B cell (primary cell): ENCODE measurements at regions not wholly inside any gene's neighbourhood (a gene's known extent, or its start where the extent isn't known, plus 50 kb on each side); places are given as distances from the start of the nearest gene placed in this dataset.

Experiments used
- ATAC-seq: fragments of 200-7000 bp; cut with Tn5 transposase; one replicate; pipeline ENCODE4 v1.10.0; 2021; ENCODE audit warnings: low read depth, mild to moderate bottlenecking, moderate number of reproducible peaks, moderate library complexity
- CTCF ChIA-PET: fragments of 350-600 bp; sonication (Branson Sonifier 250); formaldehyde crosslinking; loops from one replicate; lab custom pipeline; 2021; ENCODE audit warnings: antibody characterized with exemption, inconsistent platforms; lab: Charles Lee
- POLR2A ChIA-PET: fragments of 350-600 bp; sonication (Branson Sonifier 250); formaldehyde crosslinking; loops from one replicate; lab custom pipeline; 2021; ENCODE audit warnings: antibody characterized with exemption; lab: Charles Lee
- DNase-seq: peaks from one replicate; pipeline ENCODE4 v3.0.0; 2013
- H2AFZ ChIP-seq: 2 replicates; pipeline ENCODE4 v1.6.1; 2012; ENCODE audit warnings: mild to moderate bottlenecking, low read depth, low read length; ENCODE audit not compliant: insufficient read depth, poor library complexity, severe bottlenecking
- H3K27ac ChIP-seq, 2 donors: 1 replicate in 1 of 2; 2 replicates in 1 of 2; pipeline ENCODE4 v1.5.1; 2012 to 2013; ENCODE audit warnings: low read length in 2 of 2, mild to moderate bottlenecking in 2 of 2, moderate library complexity in 1 of 2
- H3K27me3 ChIP-seq, 4 experiments: fragments of 200-600 bp in 1 of 4; sonication (generic) in 1 of 4; replicated peaks in 1 of 4; 1 replicate in 2 of 4; 2 replicates in 2 of 4; pipeline versions ENCODE4 v1.6.1 to v1.7.0; 2013 to 2016; ENCODE audit warnings: low read length in 3 of 4, mild to moderate bottlenecking in 2 of 4, mixed read lengths in 1 of 4, moderate library complexity in 1 of 4; ENCODE audit not compliant: insufficient read depth in 4 of 4, control insufficient read depth in 3 of 4; ENCODE audit errors: control extremely low read depth in 1 of 4
- H3K36me3 ChIP-seq, 2 experiments: replicated peaks in 1 of 2; 1 replicate in 1 of 2; 2 replicates in 1 of 2; pipeline versions ENCODE4 v1.6.1 to v1.7.1; 2013; ENCODE audit warnings: low read length in 1 of 2; ENCODE audit not compliant: insufficient read depth in 2 of 2, control insufficient read depth in 1 of 2; ENCODE audit errors: control extremely low read depth in 1 of 2, extremely low read depth in 1 of 2
- H3K4me1 ChIP-seq, 2 donors: fragments of 200-600 bp in 1 of 2; sonication (generic) in 1 of 2; 1 replicate in 1 of 2; 2 replicates in 1 of 2; pipeline versions ENCODE4 v1.5.1 to v1.6.1; 2013 to 2017; ENCODE audit warnings: low read length in 2 of 2; ENCODE audit not compliant: control insufficient read depth in 2 of 2, insufficient read depth in 2 of 2
- H3K4me2 ChIP-seq: replicated peaks from 2 replicates; pipeline ENCODE3; 2012; ENCODE audit warnings: mild to moderate bottlenecking, low read depth, low read length; ENCODE audit not compliant: poor library complexity, severe bottlenecking
- H3K4me3 ChIP-seq, 5 experiments: fragments of 200-600 bp in 1 of 5; sonication (generic) in 1 of 5; 1 replicate in 3 of 5; 2 replicates in 2 of 5; pipeline versions ENCODE4 v1.5.1 to v1.7.0; 2011 to 2016; ENCODE audit warnings: low read length in 4 of 5, mild to moderate bottlenecking in 4 of 5, low read depth in 2 of 5, control low read depth in 1 of 5, moderate library complexity in 1 of 5; ENCODE audit not compliant: insufficient read depth in 1 of 5; ENCODE audit errors: control extremely low read depth in 1 of 5, extremely low read depth in 1 of 5
- H3K79me2 ChIP-seq: fragments of 200-600 bp; sonication (generic); one replicate; pipeline ENCODE4 v1.6.0; 2016; ENCODE audit warnings: low read length; ENCODE audit not compliant: control insufficient read depth, insufficient read depth
- H3K9ac ChIP-seq: fragments of 200-600 bp; sonication (generic); 2 replicates; pipeline ENCODE4 v1.6.1; 2017; ENCODE audit warnings: mild to moderate bottlenecking, low read length, moderate library complexity
- H3K9me3 ChIP-seq, 3 donors: one replicate each; pipeline versions ENCODE4 v1.6.1 to v1.7.1; 2013; ENCODE audit warnings: low read length in 2 of 3; ENCODE audit not compliant: control insufficient read depth in 2 of 3, insufficient read depth in 1 of 3; ENCODE audit errors: control extremely low read depth in 1 of 3
- H4K20me1 ChIP-seq: 2 replicates; pipeline ENCODE4 v1.6.0; 2012; ENCODE audit warnings: mild to moderate bottlenecking, low read length; ENCODE audit not compliant: insufficient read depth, control insufficient read depth, poor library complexity, severe bottlenecking
- H3K27ac Mint-ChIP-seq: one replicate; pipeline ENCODE4 v1.8.0; 2021; ENCODE audit warnings: mixed read lengths
- H3K27me3 Mint-ChIP-seq: one replicate; pipeline ENCODE4 v1.8.0; 2021; ENCODE audit warnings: mixed read lengths
- H3K4me1 Mint-ChIP-seq: one replicate; pipeline ENCODE4 v1.8.0; 2021; ENCODE audit warnings: mixed read lengths
- H3K4me3 Mint-ChIP-seq: one replicate; pipeline ENCODE4 v1.8.0; 2021; ENCODE audit warnings: mixed read lengths
- H3K9me3 Mint-ChIP-seq: one replicate; pipeline ENCODE4 v1.8.0; 2022; ENCODE audit warnings: mixed read lengths; ENCODE audit not compliant: insufficient read depth
- CTCF ChIP-seq: fragments of 200-600 bp; IDR thresholded peaks from one replicate; pipeline ENCODE4 v1.8.0; 2022; ENCODE audit warnings: antibody characterized with exemption, mild to moderate bottlenecking
- EZH2 ChIP-seq: IDR thresholded peaks from 2 replicates; pipeline ENCODE4 v1.6.1; 2012; ENCODE audit warnings: borderline replicate concordance, low read depth, mild to moderate bottlenecking, moderate library complexity, low read length; ENCODE audit not compliant: insufficient read depth, poor library complexity, severe bottlenecking
- WGBS: methylation state at CpG from one replicate; pipeline ENCODE4 v1.1.5; 2013; ENCODE audit warnings: missing lambda C conversion rate; ENCODE audit not compliant: insufficient coverage; 5-methylcytosine and 5-hydroxymethylcytosine counted together
- intact Hi-C: fragments of 100-400 bp; cut with micrococcal nuclease; formaldehyde crosslinking; loops from one replicate; pipeline ENCODE4 v1.10.0; 2022

- 86% methylated on average over 1 of the region's 2 CpGs for WGBS
- H3K9me3 Mint-ChIP-seq: peaks cover 3% of the 10 kb centered on the region
- H4K20me1 ChIP-seq: no peaks in the 10 kb centered on the region
These were observed 99.2 kb downstream of the BAMBI start for GRCh38 chr10:28776519-28776918.

GRCh38 chr10:28777911-28778310, 100.6 kb downstream of the BAMBI start:
- Mint-ChIP-seq H3K4me1 (no peaks in the 10 kb centered on the region), H3K27me3 (no peaks in the 10 kb centered on the region), H3K9me3 (peaks cover 3% of the 10 kb centered on the region), H3K27ac (no peak overlapping the region), H3K4me3 (no peak overlapping the region)
- H3K79me2 ChIP-seq: no peaks in the 10 kb centered on the region
- H2AFZ ChIP-seq: no peak overlapping the region
- no peak overlapping the region for H3K4me3 ChIP-seq
- ATAC-seq: no peak
- no peaks in the 10 kb centered on the region for H3K4me1 ChIP-seq
- intact Hi-C loops: no loop called here
- TF ChIP-seq CTCF (no peak), EZH2 (no peak)
- H3K9me3 ChIP-seq: no peaks in the 10 kb centered on the region
- H3K27ac ChIP-seq: no peak overlapping the region
- H3K4me2 ChIP-seq: no peak overlapping the region
- no peak overlapping the region for H3K9ac ChIP-seq
- ChIA-PET CTCF (no interaction called here), POLR2A (no interaction called here)
- 100% methylated on average over 2 of the region's 2 CpGs for WGBS
- H3K27me3 ChIP-seq: no peaks in the 10 kb centered on the region
- no peaks in the 10 kb centered on the region for H3K36me3 ChIP-seq
- DNase-seq: no peak
- no peaks in the 10 kb centered on the region for H4K20me1 ChIP-seq

More at GRCh38 chr10:28776519-28776918, 99.2 kb downstream of the BAMBI start:
- H3K9me3 ChIP-seq: no peaks in the 10 kb centered on the region
- H3K4me1 Mint-ChIP-seq: no peaks in the 10 kb centered on the region
- no peak overlapping the region for H3K27ac Mint-ChIP-seq
- H3K79me2 ChIP-seq: no peaks in the 10 kb centered on the region
- no peaks in the 10 kb centered on the region for H3K27me3 ChIP-seq
- no peak for TF ChIP-seq CTCF
- TF ChIP-seq EZH2: no peak
- H3K4me2 ChIP-seq: no peak overlapping the region
- intact Hi-C loops: no loop called here
- H3K4me3 Mint-ChIP-seq: no peak overlapping the region
- H3K27me3 Mint-ChIP-seq: no peaks in the 10 kb centered on the region
- no peak overlapping the region for H3K4me3 ChIP-seq
- no peak overlapping the region for H2AFZ ChIP-seq
- CTCF ChIA-PET: interaction anchor here (0.7 kb wide), 1 partner anchor 1172 kb away, joined by 3 read pairs; no protein-coding TSS in a partner anchor
- DNase-seq (no peak), ATAC-seq (no peak)
- no peak overlapping the region for H3K27ac ChIP-seq
- no peaks in the 10 kb centered on the region for H3K36me3 ChIP-seq
- no peak overlapping the region for H3K9ac ChIP-seq
- no peaks in the 10 kb centered on the region for H3K4me1 ChIP-seq
- POLR2A ChIA-PET: no interaction called here
